Neural cell (in vitro differentiated cells): ENCODE measurements at regions not wholly inside any gene's neighbourhood (a gene's known extent, or its start where the extent isn't known, plus 50 kb on each side); places are given as distances from the start of the nearest gene placed in this dataset.

Experiments used
- H2AFZ ChIP-seq: fragments of 200-600, 300-800 bp; sonication (generic), shearing (Covaris generic); 2 replicates; pipeline ENCODE4 v1.6.0; 2014; ENCODE audit warnings: low read depth, mild to moderate bottlenecking, antibody characterized with exemption, low read length, moderate library complexity
- H3F3A ChIP-seq: fragments of 200-600 bp; shearing (Covaris generic); 2 replicates; pipeline ENCODE4 v1.6.1; 2016; ENCODE audit warnings: mild to moderate bottlenecking, moderate library complexity, mixed read lengths, antibody characterized with exemption, low read length; ENCODE audit not compliant: insufficient read depth, poor library complexity, severe bottlenecking
- H3K27ac ChIP-seq: fragments of 200-600, 300-800 bp; sonication (generic), shearing (Covaris generic); 2 replicates; pipeline ENCODE4 v1.5.1; 2014; ENCODE audit warnings: mild to moderate bottlenecking, low read length, moderate library complexity
- H3K27me3 ChIP-seq: fragments of 300-800, 200-600 bp; sonication (generic), shearing (Covaris generic); 2 replicates; pipeline ENCODE4 v1.6.0; 2014; ENCODE audit warnings: mild to moderate bottlenecking, low read depth, low read length, moderate library complexity; ENCODE audit not compliant: insufficient read depth
- H3K36me3 ChIP-seq: fragments of 300-800, 200-600 bp; sonication (generic), shearing (Covaris generic); 2 replicates; pipeline ENCODE4 v1.5.1; 2014; ENCODE audit warnings: mild to moderate bottlenecking, antibody characterized with exemption, low read length, moderate library complexity; ENCODE audit not compliant: insufficient read depth
- H3K4me2 ChIP-seq: fragments of 300-800, 200-600 bp; sonication (generic), shearing (Covaris generic); 2 replicates; pipeline ENCODE4 v1.6.0; 2014; ENCODE audit warnings: mild to moderate bottlenecking, low read length
- H3K4me3 ChIP-seq: fragments of 300-800, 200-600 bp; sonication (generic), shearing (Covaris generic); 2 replicates; pipeline ENCODE4 v1.5.1; 2014; ENCODE audit warnings: mild to moderate bottlenecking, low read length, moderate library complexity
- H3K79me2 ChIP-seq: fragments of 200-600 bp; shearing (Covaris generic); replicated peaks from 2 replicates; pipeline ENCODE4 v1.6.0; 2014; ENCODE audit warnings: mild to moderate bottlenecking, low read length, moderate library complexity; ENCODE audit not compliant: insufficient read depth
- H3K9ac ChIP-seq: fragments of 300-800, 200-600 bp; sonication (generic), shearing (Covaris generic); 2 replicates; pipeline ENCODE4 v1.6.1; 2016; ENCODE audit warnings: mild to moderate bottlenecking, low read length, mixed read lengths
- H3K9me2 ChIP-seq: fragments of 200-600 bp; shearing (Covaris generic); 2 replicates; pipeline ENCODE4 v1.6.1; 2016; ENCODE audit warnings: mild to moderate bottlenecking, low read length, mixed read lengths; ENCODE audit not compliant: insufficient read depth
- H3K9me3 ChIP-seq: fragments of 200-600, 300-800 bp; sonication (generic), shearing (Covaris generic); 2 replicates; pipeline ENCODE4 v1.6.1; 2016; ENCODE audit warnings: mild to moderate bottlenecking, mixed run types, low read length, moderate library complexity, mixed read lengths
- H4K20me1 ChIP-seq: fragments of 200-600 bp; shearing (Covaris generic); 2 replicates; pipeline ENCODE4 v1.6.1; 2016; ENCODE audit warnings: mild to moderate bottlenecking, mixed run types; ENCODE audit not compliant: insufficient read depth
- CTCF ChIP-seq: fragments of 450-650 bp; IDR thresholded peaks from 2 replicates; pipeline ENCODE4 v1.5.1; 2014; ENCODE audit warnings: antibody characterized with exemption, mild to moderate bottlenecking, moderate library complexity; ENCODE audit not compliant: poor library complexity, severe bottlenecking
- EP300 ChIP-seq: fragments of 450-650 bp; conservative IDR thresholded peaks from 2 replicates; pipeline ENCODE4 v1.6.1; 2014; ENCODE audit warnings: antibody characterized with exemption, mild to moderate bottlenecking, moderate library complexity; ENCODE audit not compliant: poor library complexity, severe bottlenecking
- EZH2 ChIP-seq: fragments of 200-600, 300-800 bp; shearing (Covaris generic), sonication (generic); IDR thresholded peaks from 2 replicates; pipeline ENCODE4 v1.6.1; 2014; ENCODE audit warnings: antibody characterized with exemption, low read length, borderline replicate concordance, mild to moderate bottlenecking; ENCODE audit not compliant: insufficient read depth, poor library complexity, severe bottlenecking
- MXI1 ChIP-seq: fragments of 450-650 bp; conservative IDR thresholded peaks from 2 replicates; pipeline ENCODE4 v1.6.1; 2014; ENCODE audit warnings: antibody characterized with exemption, mild to moderate bottlenecking; ENCODE audit not compliant: poor library complexity, severe bottlenecking
- POLR2AphosphoS5 ChIP-seq: IDR thresholded peaks from 2 replicates; pipeline ENCODE4 v1.6.1; 2012
- RAD21 ChIP-seq: fragments of 450-650 bp; conservative IDR thresholded peaks from 2 replicates; pipeline ENCODE4 v1.6.1; 2014; ENCODE audit warnings: antibody characterized with exemption, mild to moderate bottlenecking, moderate library complexity
- SMC3 ChIP-seq: fragments of 450-650 bp; conservative IDR thresholded peaks from 2 replicates; pipeline ENCODE4 v1.6.1; 2014; ENCODE audit warnings: antibody characterized with exemption, mild to moderate bottlenecking, moderate library complexity; ENCODE audit not compliant: poor library complexity
- TAF1 ChIP-seq: IDR thresholded peaks from 2 replicates; pipeline ENCODE4 v1.6.1; 2012; ENCODE audit warnings: low read depth
- TF ChIP-seq, protein P1 (sequence below): IDR thresholded peaks from 2 replicates; pipeline ENCODE4 v1.6.1; 2012; ENCODE audit warnings: borderline replicate concordance

GRCh38 chr18:56185126-56185525, 453.3 kb downstream of the TXNL1 start:
- H3F3A ChIP-seq = no peaks in the 10 kb centered on the region
- no peaks in the 10 kb centered on the region for H3K36me3 ChIP-seq
- H4K20me1 ChIP-seq = no peaks in the 10 kb centered on the region
- no peak overlapping the region for H3K4me3 ChIP-seq
- H3K9ac ChIP-seq = no peak overlapping the region
- H3K4me2 ChIP-seq = no peak overlapping the region
- no peaks in the 10 kb centered on the region for H3K9me3 ChIP-seq
- no peak overlapping the region for H2AFZ ChIP-seq
- no peak overlapping the region for H3K27ac ChIP-seq
- H3K9me2 ChIP-seq = no peaks in the 10 kb centered on the region
- TF ChIP-seq TAF1 = no peak
- no peak for TF ChIP-seq SMC3
- TF ChIP-seq RAD21 = no peak
- no peak for TF ChIP-seq MXI1
- no peak for TF ChIP-seq EZH2
- no peak for TF ChIP-seq CTCF
- TF ChIP-seq, protein P1, sequence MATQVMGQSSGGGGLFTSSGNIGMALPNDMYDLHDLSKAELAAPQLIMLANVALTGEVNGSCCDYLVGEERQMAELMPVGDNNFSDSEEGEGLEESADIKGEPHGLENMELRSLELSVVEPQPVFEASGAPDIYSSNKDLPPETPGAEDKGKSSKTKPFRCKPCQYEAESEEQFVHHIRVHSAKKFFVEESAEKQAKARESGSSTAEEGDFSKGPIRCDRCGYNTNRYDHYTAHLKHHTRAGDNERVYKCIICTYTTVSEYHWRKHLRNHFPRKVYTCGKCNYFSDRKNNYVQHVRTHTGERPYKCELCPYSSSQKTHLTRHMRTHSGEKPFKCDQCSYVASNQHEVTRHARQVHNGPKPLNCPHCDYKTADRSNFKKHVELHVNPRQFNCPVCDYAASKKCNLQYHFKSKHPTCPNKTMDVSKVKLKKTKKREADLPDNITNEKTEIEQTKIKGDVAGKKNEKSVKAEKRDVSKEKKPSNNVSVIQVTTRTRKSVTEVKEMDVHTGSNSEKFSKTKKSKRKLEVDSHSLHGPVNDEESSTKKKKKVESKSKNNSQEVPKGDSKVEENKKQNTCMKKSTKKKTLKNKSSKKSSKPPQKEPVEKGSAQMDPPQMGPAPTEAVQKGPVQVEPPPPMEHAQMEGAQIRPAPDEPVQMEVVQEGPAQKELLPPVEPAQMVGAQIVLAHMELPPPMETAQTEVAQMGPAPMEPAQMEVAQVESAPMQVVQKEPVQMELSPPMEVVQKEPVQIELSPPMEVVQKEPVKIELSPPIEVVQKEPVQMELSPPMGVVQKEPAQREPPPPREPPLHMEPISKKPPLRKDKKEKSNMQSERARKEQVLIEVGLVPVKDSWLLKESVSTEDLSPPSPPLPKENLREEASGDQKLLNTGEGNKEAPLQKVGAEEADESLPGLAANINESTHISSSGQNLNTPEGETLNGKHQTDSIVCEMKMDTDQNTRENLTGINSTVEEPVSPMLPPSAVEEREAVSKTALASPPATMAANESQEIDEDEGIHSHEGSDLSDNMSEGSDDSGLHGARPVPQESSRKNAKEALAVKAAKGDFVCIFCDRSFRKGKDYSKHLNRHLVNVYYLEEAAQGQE = no peak
- TF ChIP-seq EP300 = no peak
- no peak for TF ChIP-seq POLR2AphosphoS5
- no peaks in the 10 kb centered on the region for H3K27me3 ChIP-seq
- no peaks in the 10 kb centered on the region for H3K79me2 ChIP-seq

- Histone ChIP-seq H3K27me3 (no peaks in the 10 kb centered on the region), H3K36me3 (no peaks in the 10 kb centered on the region), H3K9me3 (no peaks in the 10 kb centered on the region), H3K9me2 (no peaks in the 10 kb centered on the region), H3K9ac (no peak overlapping the region), H3K79me2 (no peaks in the 10 kb centered on the region), H2AFZ (no peak overlapping the region), H3K4me2 (no peak overlapping the region), H4K20me1 (no peaks in the 10 kb centered on the region), H3K27ac (no peak overlapping the region), H3F3A (no peaks in the 10 kb centered on the region), H3K4me3 (no peak overlapping the region)
- TF ChIP-seq SMC3 = no peak
Observed at GRCh38 chr18:56176751-56177150, 461.6 kb downstream of the TXNL1 start.

DNA sequence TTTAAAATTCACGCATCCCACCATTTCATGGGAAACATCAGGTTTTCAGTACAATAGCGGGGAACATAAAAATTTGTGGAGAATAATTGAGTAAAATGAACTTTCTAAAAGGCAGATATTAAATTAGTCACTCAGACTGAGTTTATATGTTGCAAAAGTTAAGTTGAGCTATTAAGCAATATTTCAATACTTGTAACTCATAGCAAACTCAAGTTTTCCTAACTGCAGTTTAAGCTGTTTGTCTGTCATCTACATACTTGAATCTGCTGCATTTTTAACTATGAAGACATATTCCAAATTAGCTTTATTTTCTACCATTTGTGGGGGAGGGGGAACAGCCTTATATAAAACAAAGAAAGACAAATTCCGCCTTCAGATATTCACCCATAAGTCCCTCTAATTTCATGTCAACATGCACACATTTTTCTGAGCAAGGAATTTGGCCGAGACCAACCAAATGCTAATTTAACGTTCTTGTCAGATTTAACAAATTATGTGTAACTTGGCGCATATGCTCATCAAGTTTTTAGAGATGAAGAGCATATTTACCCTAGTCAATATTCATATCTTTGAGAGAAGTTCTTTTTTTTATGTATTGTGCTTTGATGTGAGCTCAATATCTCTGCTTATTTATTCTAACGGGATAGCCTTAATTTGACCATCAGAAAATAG, 462.9 kb downstream of the TXNL1 start:
- Histone ChIP-seq H3K9me3 (no peaks in the 10 kb centered on the region), H3K4me3 (no peak overlapping the region), H3K27me3 (no peaks in the 10 kb centered on the region), H3K4me2 (no peak overlapping the region), H3F3A (no peaks in the 10 kb centered on the region), H2AFZ (no peak overlapping the region), H3K79me2 (no peaks in the 10 kb centered on the region), H3K9ac (no peak overlapping the region), H3K9me2 (no peaks in the 10 kb centered on the region), H3K27ac (no peak overlapping the region), H4K20me1 (no peaks in the 10 kb centered on the region), H3K36me3 (no peaks in the 10 kb centered on the region)
- no peak for TF ChIP-seq EP300
- no peak for TF ChIP-seq SMC3
- TF ChIP-seq, protein P1 = no peak
- no peak for TF ChIP-seq POLR2AphosphoS5
- TF ChIP-seq MXI1 = no peak
- no peak for TF ChIP-seq EZH2
- no peak for TF ChIP-seq RAD21
- no peak for TF ChIP-seq TAF1
- no peak for TF ChIP-seq CTCF
